Left renal pelvis (tissue), 4 donors: ENCODE measurements at regions not wholly inside any gene's neighbourhood (a gene's known extent, or its start where the extent isn't known, plus 50 kb on each side); places are given as distances from the start of the nearest gene placed in this dataset.

Source experiments
- DNase-seq, 4 donors: peaks; one replicate each; pipeline ENCODE4 v3.0.0-alpha.2; 2013; ENCODE audit warnings: low read depth in 4 of 4, low spot score in 3 of 4

- no peak for DNase-seq
Observed at GRCh38 chr3:17965331-17965730, 222.9 kb upstream of the TBC1D5 start.

- DNase-seq, result no peak
Observed at GRCh38 chr3:17964108-17964507, 221.7 kb upstream of the TBC1D5 start.

DNA sequence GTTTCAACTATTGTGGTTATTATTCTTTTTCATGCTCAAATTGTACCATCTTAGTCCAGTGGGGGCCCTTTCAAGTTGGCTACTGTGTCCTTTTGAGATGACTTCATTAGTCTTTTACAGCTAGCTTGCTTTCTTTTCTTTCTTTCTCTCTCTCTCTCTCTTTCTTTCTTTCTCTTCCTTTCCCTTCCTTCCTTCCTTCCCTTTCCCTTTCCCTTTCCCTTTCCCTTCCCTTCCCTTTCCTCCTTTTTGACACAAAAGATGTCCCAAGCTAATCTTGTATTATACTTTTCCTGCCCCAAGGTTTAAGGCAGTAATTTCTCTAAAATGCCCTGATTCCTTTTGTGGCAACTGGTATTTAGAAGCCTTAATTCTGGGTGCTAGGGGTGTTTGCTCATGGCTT lies 213.0 kb upstream of the TBC1D5 start:
- DNase-seq, result no peak

- no peak for DNase-seq
Observed at GRCh38 chr3:17954801-17955200, 212.4 kb upstream of the TBC1D5 start.

- DNase-seq, result no peak
Observed at GRCh38 chr3:17951241-17951640, 208.8 kb upstream of the TBC1D5 start.

- DNase-seq, result no peak
Observed at GRCh38 chr3:17949101-17949500, 206.7 kb upstream of the TBC1D5 start.

GRCh38 chr3:17947833-17948232 lies 205.4 kb upstream of the TBC1D5 start:
- DNase-seq, result no peak

- DNase-seq, result no peak
Observed at GRCh38 chr3:17946619-17947018, 204.2 kb upstream of the TBC1D5 start.

DNA sequence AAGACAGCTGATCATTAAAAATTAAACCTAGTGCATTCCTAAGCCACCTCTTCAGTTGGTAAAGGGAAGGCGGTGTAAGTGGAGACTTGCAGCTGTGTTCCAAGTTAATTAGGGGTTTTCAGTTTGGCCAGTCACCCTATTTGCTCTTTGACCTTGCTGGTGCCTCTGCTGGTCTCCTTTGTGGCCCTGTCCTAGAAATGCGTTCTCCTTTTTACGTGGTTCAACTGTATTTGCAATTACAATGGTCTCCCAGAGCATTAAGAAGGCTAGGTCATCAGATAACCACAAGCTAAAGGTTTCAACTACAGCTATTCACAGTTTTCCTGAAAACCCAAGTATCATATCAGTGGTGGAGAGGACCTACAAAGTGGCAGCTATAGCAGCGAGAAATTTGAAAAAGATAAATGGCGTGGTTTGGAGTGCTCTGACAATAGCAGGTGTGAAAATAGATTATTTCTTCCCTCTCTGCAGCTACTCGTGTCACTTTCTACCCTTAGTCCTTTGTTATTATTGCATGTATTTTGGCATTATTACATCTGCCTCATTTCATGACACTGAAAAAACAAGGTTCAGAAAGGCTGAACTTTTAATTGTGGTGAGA lies 203.5 kb upstream of the TBC1D5 start:
- DNase-seq, result no peak

DNA sequence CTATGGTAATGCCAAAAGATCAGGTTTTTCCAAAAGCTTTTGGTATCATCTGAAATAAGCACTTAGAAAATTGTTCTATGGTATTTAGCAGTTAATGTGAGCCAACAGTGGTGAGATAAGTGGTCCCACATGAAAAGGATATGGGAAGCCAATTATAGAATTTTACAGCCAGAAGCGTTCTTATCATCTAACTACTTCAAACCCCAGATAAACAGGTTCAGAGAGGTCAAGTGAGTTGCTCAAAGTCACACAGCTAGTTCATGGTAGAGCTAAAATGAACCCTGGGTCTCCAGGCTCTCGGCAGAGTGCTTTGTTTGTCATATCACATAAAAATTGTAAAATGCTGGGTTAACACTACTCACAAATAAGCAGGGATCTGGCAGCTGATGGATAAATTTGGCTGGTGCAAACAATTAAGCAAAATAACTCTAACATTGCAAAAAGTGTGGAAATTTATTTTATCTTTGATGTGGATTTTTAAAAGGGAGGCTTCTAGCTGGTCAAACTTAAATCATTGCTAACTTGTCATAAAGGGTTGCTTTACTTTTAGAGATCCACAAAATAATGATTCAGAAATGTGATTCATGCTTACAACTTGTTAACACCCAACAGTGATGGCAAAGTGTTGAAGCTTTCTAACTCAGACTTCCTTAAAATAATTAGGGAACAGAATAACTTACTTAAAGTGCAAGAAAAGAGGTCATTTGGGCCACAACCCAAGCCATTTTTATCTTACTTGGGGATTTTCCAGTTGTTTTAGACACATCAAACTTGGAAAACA lies 202.8 kb upstream of the TBC1D5 start:
- DNase-seq, result no peak

- DNase-seq, result no peak
Observed at GRCh38 chr3:17942856-17943255, 200.4 kb upstream of the TBC1D5 start.

DNA sequence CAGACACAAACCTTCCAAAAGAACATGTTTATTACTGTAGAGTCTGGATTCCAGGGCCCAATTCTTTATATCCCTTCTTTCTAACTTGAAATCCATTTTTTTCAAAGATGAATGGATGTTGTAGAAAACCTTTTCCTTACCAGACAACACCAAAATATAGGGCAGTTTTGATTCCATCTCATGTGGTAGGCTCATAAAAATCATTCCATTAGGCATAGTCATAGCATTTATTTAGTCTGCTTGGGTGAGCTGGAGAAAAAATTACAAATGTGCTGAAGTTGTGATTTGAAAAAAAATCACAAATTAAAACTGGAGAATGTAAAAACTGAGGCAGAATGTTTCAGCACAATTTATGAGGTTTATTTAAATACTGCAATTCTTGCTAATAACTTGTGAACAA lies 199.3 kb upstream of the TBC1D5 start:
- no peak for DNase-seq

GRCh38 chr3:17941152-17941551 lies 198.7 kb upstream of the TBC1D5 start:
- DNase-seq, result no peak

DNA sequence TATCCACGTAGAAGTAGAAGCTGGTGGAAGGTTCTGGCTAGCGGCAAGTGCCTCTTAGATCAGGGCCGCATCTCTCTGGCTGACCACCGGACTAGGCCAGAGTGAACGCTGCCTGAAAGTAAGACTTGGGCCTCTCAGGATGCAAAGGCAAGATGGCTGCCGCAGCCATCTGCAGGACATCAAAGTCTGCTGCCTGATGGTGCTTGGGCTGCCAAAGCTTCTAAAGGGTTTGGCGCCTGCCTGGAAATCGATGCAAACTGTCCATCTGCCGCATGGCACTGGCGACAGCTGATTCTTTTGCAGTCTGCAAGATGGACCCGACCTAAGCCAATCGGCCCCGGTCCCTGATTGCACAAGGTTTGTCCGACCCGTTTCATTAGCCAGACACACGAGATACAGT lies 196.7 kb upstream of the TBC1D5 start:
- no peak for DNase-seq

GRCh38 chr3:17938313-17938712 lies 195.9 kb upstream of the TBC1D5 start:
- DNase-seq, result no peak

- no peak for DNase-seq
Observed at GRCh38 chr3:17936736-17937480, 194.5 kb upstream of the TBC1D5 start.

- DNase-seq, result no peak
Observed at GRCh38 chr3:17935222-17935621, 192.8 kb upstream of the TBC1D5 start.

GRCh38 chr3:17932136-17932771 lies 189.8 kb upstream of the TBC1D5 start:
- DNase-seq, result no peak

GRCh38 chr3:17931131-17931530 lies 188.7 kb upstream of the TBC1D5 start:
- no peak for DNase-seq

- DNase-seq, result no peak
Observed at GRCh38 chr3:17928502-17929145, 186.2 kb upstream of the TBC1D5 start.

GRCh38 chr3:17927036-17927435 lies 184.6 kb upstream of the TBC1D5 start:
- no peak for DNase-seq
